Activated naive CD8-positive, alpha-beta T cell treated with anti-CD3 and anti-CD28 coated beads for 36 hours (primary cell): ENCODE measurements at regions not wholly inside any gene's neighbourhood (a gene's known extent, or its start where the extent isn't known, plus 50 kb on each side); places are given as distances from the start of the nearest gene placed in this dataset.
"Not testable (repeated sequence)": the region's sequence is repeated elsewhere in the genome, so short reads cannot be mapped to it uniquely, and the experiment has no call there.

Experiments used
- DNase-seq: peaks from one replicate; pipeline ENCODE4 v3.0.0; 2021
- H3K27ac Mint-ChIP-seq: one replicate; pipeline ENCODE4 v1.8.0; 2022; ENCODE audit warnings: mild to moderate bottlenecking, moderate library complexity, mixed read lengths
- H3K27me3 Mint-ChIP-seq: one replicate; pipeline ENCODE4 v1.8.0; 2022; ENCODE audit warnings: mild to moderate bottlenecking, mixed read lengths
- H3K36me3 Mint-ChIP-seq: one replicate; pipeline ENCODE4 v1.8.0; 2021; ENCODE audit warnings: mild to moderate bottlenecking, mixed read lengths
- H3K4me1 Mint-ChIP-seq: one replicate; pipeline ENCODE4 v1.8.0; 2021; ENCODE audit warnings: mixed read lengths
- H3K4me3 Mint-ChIP-seq: one replicate; pipeline ENCODE4 v1.8.0; 2022; ENCODE audit warnings: mild to moderate bottlenecking, moderate library complexity, mixed read lengths
- H3K9me3 Mint-ChIP-seq: one replicate; pipeline ENCODE4 v1.8.0; 2022; ENCODE audit warnings: mixed read lengths

GRCh38 chr6:11852061-11852651 is 73.6 kb upstream of the ADTRP start:
- Mint-ChIP-seq H3K9me3 (peaks cover 2% of the 10 kb centered on the region), H3K36me3 (no peaks in the 10 kb centered on the region), H3K4me3 (no peak overlapping the region), H3K27me3 (no peaks in the 10 kb centered on the region), H3K4me1 (peaks cover 6% of the 10 kb centered on the region), H3K27ac (no peak overlapping the region)
- no peak for DNase-seq

- peaks cover 6% of the 10 kb centered on the region for H3K4me1 Mint-ChIP-seq
- DNase-seq = no peak
- H3K27ac Mint-ChIP-seq = no peak overlapping the region
- H3K36me3 Mint-ChIP-seq = no peaks in the 10 kb centered on the region
- peaks cover 2% of the 10 kb centered on the region for H3K9me3 Mint-ChIP-seq
- H3K4me3 Mint-ChIP-seq = no peak overlapping the region
- no peaks in the 10 kb centered on the region for H3K27me3 Mint-ChIP-seq
Measured at GRCh38 chr6:11851387-11851786, 72.8 kb upstream of the ADTRP start.

DNA sequence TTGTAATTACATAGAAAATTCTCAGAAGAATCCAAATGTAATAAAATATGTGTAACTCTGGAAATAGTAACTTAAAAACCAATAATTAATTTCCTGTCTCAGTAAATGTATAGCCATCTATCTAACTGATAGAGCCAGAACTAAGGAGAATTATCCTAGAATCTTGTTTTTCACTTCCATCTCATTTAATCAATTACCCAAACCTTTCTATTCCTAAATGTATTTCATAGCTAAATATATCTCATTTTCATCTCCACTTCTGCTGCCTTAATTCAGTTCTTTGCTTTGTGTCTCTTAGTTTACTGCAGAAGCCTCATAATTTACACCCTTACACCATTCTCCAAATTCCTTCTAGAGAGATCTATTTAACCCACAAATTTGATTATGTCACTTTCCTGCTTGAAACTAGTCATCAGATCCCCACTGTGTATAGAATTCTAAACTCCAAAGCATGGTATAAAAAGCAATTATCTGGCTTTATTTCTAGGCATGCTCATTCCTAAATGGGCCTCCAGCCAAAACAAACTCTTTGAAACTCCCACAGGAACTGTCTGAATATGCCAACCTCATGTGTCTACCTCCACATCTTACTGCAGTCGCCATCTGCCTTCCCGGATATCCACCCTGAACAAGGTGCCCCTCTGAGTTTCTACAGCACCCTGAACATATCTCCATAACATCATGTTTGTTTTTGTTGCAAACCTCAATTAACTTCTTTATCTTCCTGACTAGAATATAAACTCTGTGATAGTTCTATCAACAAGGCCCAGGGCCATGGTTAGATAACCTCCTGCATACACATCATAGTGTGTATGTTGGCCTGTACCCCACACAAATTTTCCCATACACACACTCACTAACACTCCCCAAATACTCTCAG is 70.5 kb upstream of the ADTRP start:
- Mint-ChIP-seq H3K4me3 (no peak overlapping the region), H3K4me1 (no peaks in the 10 kb centered on the region), H3K27ac (no peak overlapping the region), H3K9me3 (no peaks in the 10 kb centered on the region), H3K27me3 (no peaks in the 10 kb centered on the region), H3K36me3 (no peaks in the 10 kb centered on the region)
- DNase-seq = no peak

DNA sequence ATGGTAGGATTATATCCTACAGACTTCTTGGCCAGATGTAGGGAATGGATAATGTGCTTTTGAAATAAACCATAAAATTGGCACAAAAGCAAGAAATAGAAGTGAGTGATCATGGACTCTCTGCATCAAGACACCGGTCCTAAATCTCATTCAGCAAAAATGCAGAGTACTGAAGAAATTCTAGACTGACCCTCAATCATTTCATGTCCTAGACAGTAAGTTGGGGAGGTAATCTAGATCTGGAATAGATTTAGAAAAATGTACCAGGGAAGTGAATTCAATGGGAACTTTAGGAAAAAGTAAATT is 69.7 kb upstream of the ADTRP start:
- Mint-ChIP-seq H3K36me3 (no peaks in the 10 kb centered on the region), H3K9me3 (no peaks in the 10 kb centered on the region), H3K4me3 (no peak overlapping the region), H3K27ac (no peak overlapping the region), H3K27me3 (no peaks in the 10 kb centered on the region), H3K4me1 (no peaks in the 10 kb centered on the region)
- no peak for DNase-seq

- Mint-ChIP-seq H3K27ac (no peak overlapping the region), H3K4me1 (no peaks in the 10 kb centered on the region), H3K27me3 (no peaks in the 10 kb centered on the region), H3K4me3 (no peak overlapping the region), H3K36me3 (no peaks in the 10 kb centered on the region), H3K9me3 (no peaks in the 10 kb centered on the region)
- no peak for DNase-seq
Measured at GRCh38 chr6:11847515-11848345, 69.1 kb upstream of the ADTRP start.

- H3K4me3 Mint-ChIP-seq, H3K27me3 Mint-ChIP-seq, DNase-seq, H3K36me3 Mint-ChIP-seq, H3K27ac Mint-ChIP-seq, H3K4me1 Mint-ChIP-seq, H3K9me3 Mint-ChIP-seq: not testable (repeated sequence)
Measured at GRCh38 chr6:11847068-11847467, 68.5 kb upstream of the ADTRP start.

- no peak for DNase-seq
- Mint-ChIP-seq H3K4me3 (no peak overlapping the region), H3K27me3 (no peaks in the 10 kb centered on the region), H3K4me1 (no peaks in the 10 kb centered on the region), H3K9me3 (no peaks in the 10 kb centered on the region), H3K27ac (no peak overlapping the region), H3K36me3 (no peaks in the 10 kb centered on the region)
Measured at GRCh38 chr6:11845664-11846577, 67.3 kb upstream of the ADTRP start.

DNA sequence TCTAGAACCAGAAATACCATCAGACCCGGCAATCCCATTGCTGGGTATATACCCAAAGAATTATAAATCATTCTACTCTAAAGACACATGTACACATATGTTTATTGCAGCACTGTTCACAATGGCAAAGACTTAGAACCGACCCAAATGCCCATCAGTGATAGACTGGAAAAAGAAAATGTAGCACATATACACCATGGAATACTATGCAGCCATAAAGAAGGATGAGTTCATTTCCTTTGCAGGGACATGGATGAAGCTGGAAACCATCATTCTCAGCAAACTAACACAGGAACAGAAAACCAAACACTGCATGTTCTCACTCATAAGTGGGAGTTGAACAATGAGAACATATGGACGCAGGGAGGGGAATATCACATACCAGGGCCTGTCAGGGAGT is 64.2 kb upstream of the ADTRP start:
- peaks cover 17% of the 10 kb centered on the region for H3K9me3 Mint-ChIP-seq
- H3K27me3 Mint-ChIP-seq, H3K4me3 Mint-ChIP-seq, H3K36me3 Mint-ChIP-seq, H3K27ac Mint-ChIP-seq, DNase-seq, H3K4me1 Mint-ChIP-seq: not testable (repeated sequence)

- no peak overlapping the region for H3K4me3 Mint-ChIP-seq
- H3K27ac Mint-ChIP-seq = no peak overlapping the region
- no peaks in the 10 kb centered on the region for H3K27me3 Mint-ChIP-seq
- no peak for DNase-seq
- H3K36me3 Mint-ChIP-seq = peaks cover 9% of the 10 kb centered on the region
- H3K9me3 Mint-ChIP-seq = peaks cover 13% of the 10 kb centered on the region
- no peaks in the 10 kb centered on the region for H3K4me1 Mint-ChIP-seq
Measured at GRCh38 chr6:11835065-11835464, 56.5 kb upstream of the ADTRP start.

DNA sequence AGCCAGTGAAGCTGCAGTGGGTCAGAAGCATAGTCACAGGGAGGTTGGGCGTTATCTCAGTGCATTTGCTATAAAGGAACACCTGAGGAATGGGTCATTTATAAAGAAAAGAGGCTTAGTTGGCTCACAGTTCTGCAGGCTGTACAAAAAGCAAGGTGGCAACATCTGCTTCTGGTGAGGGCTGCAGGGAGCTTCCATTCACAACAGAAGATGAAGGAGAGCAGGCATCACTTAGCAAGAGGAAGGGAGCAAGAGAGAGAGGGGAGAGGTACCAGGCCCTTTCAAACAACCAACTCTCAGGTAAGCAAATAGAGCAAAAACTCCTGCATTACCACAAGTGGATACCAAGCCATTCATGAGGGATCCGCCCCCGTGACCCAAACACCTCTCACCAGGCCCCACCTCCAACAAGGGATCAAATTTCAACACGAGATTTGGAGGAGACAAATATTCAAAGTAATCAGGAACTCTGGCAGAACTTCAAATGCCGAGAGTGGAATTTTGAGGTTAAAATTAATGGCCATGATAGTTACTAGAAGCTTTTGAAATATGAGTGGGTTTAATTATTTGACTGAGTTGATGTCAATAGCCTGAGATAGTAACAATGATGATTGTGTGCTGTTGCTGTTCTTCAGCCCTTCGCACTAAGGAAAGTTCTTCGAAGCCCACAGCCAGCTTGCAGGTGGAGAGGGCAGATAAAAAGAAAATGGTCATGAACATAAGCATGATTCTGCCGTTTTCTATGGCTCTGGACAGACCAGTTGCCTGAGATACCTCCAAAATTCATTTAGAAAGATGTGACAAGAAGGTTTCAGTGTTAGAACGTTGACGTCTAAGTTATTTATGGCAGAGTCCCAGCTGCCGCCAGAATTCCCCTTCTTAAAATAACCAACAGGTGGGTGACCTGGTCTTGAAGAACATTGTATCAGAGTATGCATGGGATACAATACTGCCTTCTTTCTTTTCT is 55.3 kb upstream of the ADTRP start:
- Mint-ChIP-seq H3K27ac (no peak overlapping the region), H3K27me3 (no peaks in the 10 kb centered on the region), H3K4me1 (no peaks in the 10 kb centered on the region), H3K9me3 (peaks cover 4% of the 10 kb centered on the region), H3K4me3 (no peak overlapping the region), H3K36me3 (peaks cover 3% of the 10 kb centered on the region)
- no peak for DNase-seq

DNA sequence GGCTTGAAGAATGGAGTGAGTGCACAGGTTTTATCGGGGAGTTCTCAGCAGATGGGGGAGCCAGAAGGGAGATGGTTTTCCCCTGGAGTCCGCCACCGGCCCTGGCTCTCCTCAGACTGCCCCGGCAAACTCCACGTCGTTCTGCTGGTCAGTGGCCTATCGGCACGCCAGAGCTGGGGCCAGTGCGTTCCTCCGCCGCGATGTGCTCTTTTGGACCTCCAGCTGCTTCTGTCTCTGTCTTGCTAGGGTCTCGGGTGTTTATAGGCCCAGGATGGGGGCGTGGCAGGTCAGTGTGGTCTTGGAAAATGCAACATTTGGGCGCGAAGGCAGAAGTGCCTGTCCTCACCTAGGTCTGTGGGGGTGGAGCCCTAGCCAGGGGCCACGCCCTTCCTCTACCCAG is 53.0 kb upstream of the ADTRP start:
- no peaks in the 10 kb centered on the region for H3K27me3 Mint-ChIP-seq
- H3K36me3 Mint-ChIP-seq = no peaks in the 10 kb centered on the region
- H3K9me3 Mint-ChIP-seq = no peaks in the 10 kb centered on the region
- DNase-seq = no peak
- H3K4me1 Mint-ChIP-seq = peaks cover 4% of the 10 kb centered on the region
- no peak overlapping the region for H3K27ac Mint-ChIP-seq
- no peak overlapping the region for H3K4me3 Mint-ChIP-seq

GRCh38 chr6:11830520-11830919 is 51.9 kb upstream of the ADTRP start:
- Mint-ChIP-seq H3K9me3 (no peaks in the 10 kb centered on the region), H3K4me1 (peaks cover 4% of the 10 kb centered on the region), H3K4me3 (no peak overlapping the region), H3K36me3 (no peaks in the 10 kb centered on the region), H3K27ac (no peak overlapping the region), H3K27me3 (no peaks in the 10 kb centered on the region)
- DNase-seq = no peak

DNA sequence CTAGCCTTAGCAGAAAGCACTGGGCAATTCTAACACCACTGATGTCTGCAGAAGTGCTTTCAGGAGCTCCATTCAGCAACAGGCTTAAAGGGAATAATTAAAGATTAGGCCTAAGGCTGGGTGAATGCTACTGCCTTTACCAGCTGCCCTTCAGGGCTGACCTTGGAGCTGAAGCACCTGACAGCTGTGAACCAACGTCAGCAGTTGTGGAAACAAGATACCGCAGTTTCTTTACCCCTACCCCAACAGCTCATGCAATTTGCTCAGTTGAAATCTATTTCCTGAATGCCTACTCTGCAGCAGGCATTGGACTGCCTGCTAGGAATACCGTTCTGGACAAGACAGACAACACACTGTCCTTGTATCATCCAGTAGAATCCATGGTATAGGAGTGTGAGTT is 51.5 kb upstream of the ADTRP start:
- no peak for DNase-seq
- Mint-ChIP-seq H3K4me1 (peaks cover 7% of the 10 kb centered on the region), H3K36me3 (no peaks in the 10 kb centered on the region), H3K9me3 (no peaks in the 10 kb centered on the region), H3K4me3 (no peak overlapping the region), H3K27me3 (no peaks in the 10 kb centered on the region), H3K27ac (no peak overlapping the region)
